HG03432 (cell line): ENCODE measurements at regions not wholly inside any gene's neighbourhood (a gene's known extent, or its start where the extent isn't known, plus 50 kb on each side); places are given as distances from the start of the nearest gene placed in this dataset.

Experiments
- ATAC-seq: cut with Tn5 transposase; IDR thresholded peaks from one replicate; pipeline ENCODE4 v1.9.1; 2021; ENCODE audit warnings: mild to moderate bottlenecking, moderate library complexity; ENCODE audit not compliant: unreplicated experiment

GRCh38 chr20:17795501-17796071 is 95.8 kb downstream of the BANF2 start:
- ATAC-seq, result no peak

GRCh38 chr20:17795003-17795402 is 95.2 kb downstream of the BANF2 start:
- ATAC-seq, result no peak

- no peak for ATAC-seq
These were observed 94.6 kb downstream of the BANF2 start for GRCh38 chr20:17794400-17794799.

DNA sequence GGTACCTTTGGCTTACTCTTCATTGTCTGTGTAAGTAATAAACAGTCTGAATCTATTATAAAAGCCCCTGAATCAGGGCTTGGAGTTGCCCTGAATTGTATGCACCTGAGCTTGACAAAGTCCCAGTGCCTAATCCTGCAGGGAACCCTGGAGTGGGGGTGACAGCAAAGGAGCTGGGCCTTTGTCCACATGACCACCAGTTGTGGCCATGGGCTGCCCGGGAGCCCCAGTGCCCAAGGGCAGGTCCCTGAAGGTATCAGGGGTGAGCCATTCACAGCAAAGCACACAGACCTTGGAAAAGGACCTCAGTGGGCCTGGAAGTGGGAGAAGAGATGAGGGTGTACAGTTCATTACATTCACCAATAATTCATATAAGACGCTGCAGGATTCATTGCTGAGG is 94.2 kb downstream of the BANF2 start:
- no peak for ATAC-seq

- ATAC-seq, result no peak
These were observed 90.5 kb downstream of the BANF2 start for GRCh38 chr20:17790296-17790695.

DNA sequence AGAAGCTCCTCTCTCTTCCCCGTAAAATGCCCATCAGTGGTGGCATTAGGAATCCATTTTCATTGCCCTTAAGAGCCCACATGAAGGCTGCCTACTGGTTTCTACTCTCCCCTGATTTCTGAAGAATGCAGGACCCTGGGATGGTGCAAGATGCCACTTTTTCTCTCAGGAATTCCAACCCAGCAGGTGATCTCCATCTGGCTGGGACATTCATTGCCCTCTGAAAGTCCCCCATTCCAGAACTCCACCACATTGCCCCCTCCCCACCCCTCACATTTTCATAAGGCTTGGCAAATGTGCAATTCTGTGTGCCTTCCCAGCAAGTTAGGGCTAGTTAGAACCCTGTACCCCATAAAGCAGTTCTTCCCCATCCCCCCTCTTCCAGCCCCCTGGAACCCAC is 88.0 kb downstream of the BANF2 start:
- ATAC-seq, result no peak

DNA sequence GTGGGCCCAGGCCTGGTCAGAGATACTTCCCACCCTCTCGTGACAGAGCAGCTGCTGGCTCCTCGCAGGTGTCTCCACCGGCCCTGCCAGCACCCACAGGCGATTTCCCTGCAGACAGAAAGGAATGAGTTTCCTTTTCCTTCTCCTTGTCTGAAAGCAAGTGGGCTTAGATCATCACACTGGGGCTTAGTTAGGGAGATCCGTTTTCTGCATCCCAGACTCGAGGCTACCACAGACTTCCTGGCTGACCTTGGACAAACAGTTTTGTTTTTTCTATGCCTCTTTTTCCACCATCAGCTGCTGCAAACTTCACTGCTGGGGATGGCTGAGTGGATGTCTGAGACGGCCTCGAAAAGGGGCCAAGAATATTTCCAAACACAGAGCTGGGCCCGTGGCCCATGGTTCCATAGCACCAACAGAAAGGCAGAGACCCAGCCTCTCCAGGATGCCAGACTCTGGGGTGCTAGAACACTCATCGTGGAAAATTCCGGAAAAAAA is 86.5 kb downstream of the BANF2 start:
- ATAC-seq, result no peak
